PC-3 (cell line): ENCODE measurements at regions not wholly inside any gene's neighbourhood (a gene's known extent, or its start where the extent isn't known, plus 50 kb on each side); places are given as distances from the start of the nearest gene placed in this dataset.

Experiments used
- ATAC-seq: fragments of 200-7000 bp; cut with Tn5 transposase; 2 replicates; pipeline ENCODE4 v1.9.1; 2020; ENCODE audit warnings: mild to moderate bottlenecking, moderate library complexity
- BruUV-seq: library from RNA; stranded (reverse); fragments of 400-500 nt; replicated peaks from 2 replicates; lab custom pipeline; 2021; lab: Mats Ljungman, UMichigan
- CTCF ChIA-PET: fragments of 300-600 bp; sonication (Branson Sonifier 250); formaldehyde crosslinking; loops from one replicate; lab custom pipeline; 2022; ENCODE audit warnings: antibody characterized with exemption; lab: Charles Lee
- POLR2A ChIA-PET: fragments of 300-600 bp; sonication (Branson Sonifier 250); formaldehyde crosslinking; loops from one replicate; lab custom pipeline; 2022; ENCODE audit warnings: antibody characterized with exemption; ENCODE audit not compliant: unreplicated experiment; lab: Charles Lee
- DNase-seq: peaks from one replicate; pipeline ENCODE4 v3.0.0-alpha.2; 2015
- H2AFZ ChIP-seq: fragments of 300-600 bp; sonication (generic); 2 replicates; pipeline ENCODE4 v1.6.0; 2016; ENCODE audit warnings: antibody characterized with exemption, low read length
- H3F3A ChIP-seq: fragments of 300-600 bp; sonication (generic); one replicate; pipeline ENCODE4 v1.6.0; 2017; ENCODE audit warnings: antibody characterized with exemption, low read length, control low read depth, mild to moderate bottlenecking; ENCODE audit not compliant: unreplicated experiment
- H3K27ac ChIP-seq: fragments of 300-600 bp; sonication (generic); 2 replicates; pipeline ENCODE4 v1.5.1; 2016; ENCODE audit warnings: mild to moderate bottlenecking, low read length
- H3K27me3 ChIP-seq: fragments of 300-600 bp; sonication (generic); 2 replicates; pipeline ENCODE4 v1.6.1; 2016; ENCODE audit warnings: low read length, mixed read lengths
- H3K36me3 ChIP-seq: fragments of 300-600 bp; sonication (generic); 2 replicates; pipeline ENCODE4 v1.6.1; 2016; ENCODE audit warnings: low read depth, mixed run types, low read length, mixed read lengths
- H3K4me1 ChIP-seq: fragments of 300-600 bp; sonication (generic); 2 replicates; pipeline ENCODE4 v1.5.1; 2016; ENCODE audit warnings: low read length; ENCODE audit not compliant: insufficient read depth
- H3K4me2 ChIP-seq: fragments of 300-600 bp; sonication (generic); 2 replicates; pipeline ENCODE4 v1.6.0; 2016; ENCODE audit warnings: low read length
- H3K4me3 ChIP-seq: fragments of 300-600 bp; sonication (generic); 2 replicates; pipeline ENCODE4 v1.5.1; 2016; ENCODE audit warnings: mild to moderate bottlenecking, low read length, mixed read lengths
- H3K79me2 ChIP-seq: fragments of 300-600 bp; sonication (generic); 2 replicates; pipeline ENCODE4 v1.6.1; 2017; ENCODE audit warnings: low read length, mixed read lengths
- H3K9ac ChIP-seq: fragments of 300-600 bp; sonication (generic); 2 replicates; pipeline ENCODE4 v1.6.0; 2016; ENCODE audit warnings: mild to moderate bottlenecking, low read length
- H3K9me2 ChIP-seq: fragments of 300-600 bp; sonication (generic); replicated peaks from 2 replicates; pipeline ENCODE4 v1.6.1; 2016; ENCODE audit warnings: mixed run types, low read length, mixed read lengths
- H3K9me3 ChIP-seq: fragments of 300-600 bp; sonication (generic); 2 replicates; pipeline ENCODE4 v1.6.1; 2016; ENCODE audit warnings: low read length, mixed read lengths
- H4K20me1 ChIP-seq: fragments of 300-600 bp; sonication (generic); 2 replicates; pipeline ENCODE4 v1.6.1; 2016; ENCODE audit warnings: low read length, mixed read lengths
- CTCF ChIP-seq: fragments of 300-600 bp; sonication (generic); conservative IDR thresholded peaks from 2 replicates; pipeline ENCODE4 v1.5.1; 2017; ENCODE audit warnings: antibody characterized with exemption, low read depth, mild to moderate bottlenecking, low read length
- EZH2 ChIP-seq: fragments of 300-600 bp; sonication (generic); IDR thresholded peaks from one replicate; pipeline ENCODE4 v1.6.1; 2017; ENCODE audit warnings: antibody characterized with exemption, mild to moderate bottlenecking, low read length; ENCODE audit not compliant: unreplicated experiment
- EZH2phosphoT487 ChIP-seq: fragments of 300-600 bp; sonication (generic); IDR thresholded peaks from 2 replicates; pipeline ENCODE4 v1.6.1; 2018; ENCODE audit warnings: mild to moderate bottlenecking, antibody characterized with exemption, low read length, borderline replicate concordance
- intact Hi-C: fragments of 100-400 bp; cut with micrococcal nuclease; formaldehyde crosslinking; loops from 2 replicates; pipeline ENCODE4 v1.9.0; 2023

GRCh38 chr4:180766045-180766444, 1477.2 kb upstream of the TENM3 start:
- ChIA-PET POLR2A (no interaction called here), CTCF (no interaction called here)
- Histone ChIP-seq H3K4me3 (no peak overlapping the region), H3K4me1 (no peaks in the 10 kb centered on the region), H3K4me2 (no peak overlapping the region), H2AFZ (no peak overlapping the region), H3K27ac (no peak overlapping the region), H3K9me3 (no peaks in the 10 kb centered on the region), H3F3A (no peaks in the 10 kb centered on the region), H4K20me1 (no peaks in the 10 kb centered on the region), H3K9me2 (no peaks in the 10 kb centered on the region), H3K79me2 (no peaks in the 10 kb centered on the region), H3K36me3 (no peaks in the 10 kb centered on the region), H3K27me3 (no peaks in the 10 kb centered on the region), H3K9ac (no peak overlapping the region)
- no TSS peak for BruUV-seq
- intact Hi-C loops, result no loop called here
- ATAC-seq, result no peak
- TF ChIP-seq CTCF (no peak), EZH2 (no peak), EZH2phosphoT487 (no peak)
- DNase-seq, result no peak

- Histone ChIP-seq H3K36me3 (no peaks in the 10 kb centered on the region), H2AFZ (no peak overlapping the region), H3K27ac (no peak overlapping the region), H3K9me3 (no peaks in the 10 kb centered on the region), H3K27me3 (no peaks in the 10 kb centered on the region), H4K20me1 (no peaks in the 10 kb centered on the region), H3K9me2 (no peaks in the 10 kb centered on the region), H3K4me1 (no peaks in the 10 kb centered on the region), H3K4me3 (no peak overlapping the region), H3K9ac (no peak overlapping the region), H3F3A (no peaks in the 10 kb centered on the region), H3K79me2 (no peaks in the 10 kb centered on the region), H3K4me2 (no peak overlapping the region)
- intact Hi-C loops, result no loop called here
- CTCF ChIA-PET, result no interaction called here
- TF ChIP-seq EZH2phosphoT487, result no peak
- TF ChIP-seq CTCF, result no peak
- TF ChIP-seq EZH2, result no peak
- no TSS peak for BruUV-seq
- DNase-seq (no peak), ATAC-seq (no peak)
- POLR2A ChIA-PET, result no interaction called here
Observed at GRCh38 chr4:180766944-180767729, 1476.1 kb upstream of the TENM3 start.

- no peak for ATAC-seq
- no peaks in the 10 kb centered on the region for H4K20me1 ChIP-seq
- no peaks in the 10 kb centered on the region for H3K4me1 ChIP-seq
- intact Hi-C loops, result no loop called here
- H3K36me3 ChIP-seq, result no peaks in the 10 kb centered on the region
- no peak overlapping the region for H3K27ac ChIP-seq
- ChIA-PET CTCF (no interaction called here), POLR2A (no interaction called here)
- no peak overlapping the region for H3K9ac ChIP-seq
- H3F3A ChIP-seq, result no peaks in the 10 kb centered on the region
- H3K9me2 ChIP-seq, result no peaks in the 10 kb centered on the region
- no peak overlapping the region for H3K4me3 ChIP-seq
- no peak overlapping the region for H2AFZ ChIP-seq
- TF ChIP-seq EZH2phosphoT487 (no peak), EZH2 (no peak), CTCF (no peak)
- no peak overlapping the region for H3K4me2 ChIP-seq
- no peaks in the 10 kb centered on the region for H3K27me3 ChIP-seq
- H3K9me3 ChIP-seq, result no peaks in the 10 kb centered on the region
- DNase-seq, result no peak
- BruUV-seq, result no TSS peak
- no peaks in the 10 kb centered on the region for H3K79me2 ChIP-seq
Observed at GRCh38 chr4:180768610-180769009, 1474.6 kb upstream of the TENM3 start.
